ENCODE measurements at regions not wholly inside any gene's neighbourhood (a gene's known extent, or its start where the extent isn't known, plus 50 kb on each side); places are given as distances from the start of the nearest gene placed in this dataset.
A peak's percentile ranks its signal among the peaks of the same experiment; 100 is the strongest.

- TF ChIP-seq CTCF (IDR thresholded peaks at IDR 0.05; ENCODE audit: insufficient read depth, low read length): no peak
- no peak for DNase-seq (ENCODE audit: low read depth)
- no peak overlapping the region for H3K4me3 ChIP-seq (ENCODE audit: low read depth, low read length)
Observed at GRCh38 chr11:10925149-10925926, 67.5 kb upstream of the ZBED5 start.

DNA sequence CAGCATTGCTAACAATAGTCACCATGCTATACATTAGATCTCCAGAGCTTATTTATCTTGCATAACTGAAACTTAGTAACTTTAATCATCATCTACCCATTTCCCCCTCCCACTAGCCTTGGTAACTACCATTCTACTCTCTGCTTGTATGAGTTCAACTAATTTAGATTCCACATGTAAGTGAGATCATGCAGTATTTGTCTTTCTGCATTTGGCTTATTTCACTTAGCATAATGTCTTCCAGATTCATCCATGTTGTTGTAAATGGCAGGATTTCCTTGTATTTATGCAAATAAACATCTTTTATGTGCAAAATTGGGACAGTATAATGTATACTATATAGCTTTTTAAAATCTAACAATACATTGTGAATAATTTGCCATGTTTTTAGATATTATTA lies 66.0 kb upstream of the ZBED5 start:
- DNase-seq (ENCODE audit: low read depth): no peak
- TF ChIP-seq CTCF (IDR thresholded peaks at IDR 0.05; ENCODE audit: insufficient read depth, low read length): no peak
- H3K4me3 ChIP-seq (ENCODE audit: low read depth, low read length): no peak overlapping the region

- no peak overlapping the region for H3K4me3 ChIP-seq (ENCODE audit: low read depth, low read length)
- no peak for TF ChIP-seq CTCF (IDR thresholded peaks at IDR 0.05; ENCODE audit: insufficient read depth, low read length)
- no peak for DNase-seq (ENCODE audit: low read depth)
Observed at GRCh38 chr11:10922892-10923291, 65.0 kb upstream of the ZBED5 start.

GRCh38 chr11:10920875-10921274 lies 63.0 kb upstream of the ZBED5 start:
- no peak for DNase-seq (ENCODE audit: low read depth)
- no peak for TF ChIP-seq CTCF (IDR thresholded peaks at IDR 0.05; ENCODE audit: insufficient read depth, low read length)
- H3K4me3 ChIP-seq (ENCODE audit: low read depth, low read length): no peak overlapping the region

DNA sequence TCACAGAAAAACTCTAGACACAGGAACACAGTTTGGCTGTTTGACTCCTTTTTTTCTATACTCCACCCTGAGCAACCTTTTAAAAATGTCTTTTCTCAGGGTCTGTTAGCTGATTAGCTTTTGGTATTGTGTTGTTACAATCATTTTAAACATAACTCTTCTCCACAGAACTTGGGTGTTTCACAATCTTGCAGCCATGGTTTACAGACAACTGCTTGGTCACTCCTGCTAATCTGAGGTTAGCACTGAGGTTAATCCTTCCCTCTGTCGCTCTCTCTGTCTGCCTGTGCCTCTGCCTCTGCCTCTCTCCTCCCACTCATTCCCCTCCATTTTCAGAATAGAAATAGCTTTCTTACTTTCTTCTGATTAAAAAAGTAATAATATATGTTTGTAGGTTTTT lies 62.4 kb upstream of the ZBED5 start:
- peak; percentile 73 for DNase-seq (ENCODE audit: low read depth)
- no peak for TF ChIP-seq CTCF (IDR thresholded peaks at IDR 0.05; ENCODE audit: insufficient read depth, low read length)
- no peak overlapping the region for H3K4me3 ChIP-seq (ENCODE audit: low read depth, low read length)

DNA sequence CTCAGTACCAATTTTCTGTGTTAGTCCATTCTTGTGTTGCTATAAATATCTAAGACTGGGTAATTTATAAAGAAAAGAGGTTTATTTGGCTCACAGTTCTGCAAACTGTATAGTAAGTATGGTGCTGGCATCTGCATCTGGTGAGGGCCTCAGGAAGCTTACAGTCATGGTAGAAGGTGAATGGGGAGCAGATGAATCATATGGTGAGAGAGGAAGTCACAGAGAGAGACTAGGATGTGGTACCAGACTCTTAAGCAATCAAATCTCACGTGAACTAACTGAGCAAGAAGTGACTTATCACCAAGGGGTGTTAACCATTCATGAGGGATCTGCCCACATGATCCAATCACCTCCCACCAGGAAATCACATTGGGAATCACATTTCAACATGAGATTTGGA lies 60.8 kb upstream of the ZBED5 start:
- TF ChIP-seq CTCF (IDR thresholded peaks at IDR 0.05; ENCODE audit: insufficient read depth, low read length): no peak
- H3K4me3 ChIP-seq (ENCODE audit: low read depth, low read length): no peak overlapping the region
- DNase-seq (ENCODE audit: low read depth): no peak

- no peak overlapping the region for H3K4me3 ChIP-seq (ENCODE audit: low read depth, low read length)
- DNase-seq (ENCODE audit: low read depth): no peak
- TF ChIP-seq CTCF (IDR thresholded peaks at IDR 0.05; ENCODE audit: insufficient read depth, low read length): no peak
Observed at GRCh38 chr11:10918275-10918674, 60.4 kb upstream of the ZBED5 start.
